ENCODE measurements at regions not wholly inside any gene's neighbourhood (a gene's known extent, or its start where the extent isn't known, plus 50 kb on each side); places are given as distances from the start of the nearest gene placed in this dataset.

DNA sequence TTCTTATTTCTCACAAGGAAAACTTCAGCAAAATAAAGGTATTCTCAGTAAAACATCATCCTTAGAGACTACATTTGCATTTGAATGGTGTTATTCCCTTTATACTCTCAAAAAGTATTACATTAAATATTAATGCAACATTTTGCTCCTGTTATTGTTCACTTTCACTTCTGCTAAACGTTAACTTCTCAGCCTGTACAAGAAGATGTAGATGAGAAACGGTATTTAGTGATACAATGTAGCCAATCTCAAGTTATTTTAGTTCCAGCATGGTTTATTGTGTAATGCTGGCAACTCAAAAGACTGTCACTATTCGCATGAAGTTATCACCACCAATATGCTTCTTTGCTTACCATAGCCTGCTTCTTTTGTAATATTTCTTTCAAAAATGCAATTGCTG lies 514.1 kb downstream of the CPS1 start:
- no peak for DNase-seq

DNA sequence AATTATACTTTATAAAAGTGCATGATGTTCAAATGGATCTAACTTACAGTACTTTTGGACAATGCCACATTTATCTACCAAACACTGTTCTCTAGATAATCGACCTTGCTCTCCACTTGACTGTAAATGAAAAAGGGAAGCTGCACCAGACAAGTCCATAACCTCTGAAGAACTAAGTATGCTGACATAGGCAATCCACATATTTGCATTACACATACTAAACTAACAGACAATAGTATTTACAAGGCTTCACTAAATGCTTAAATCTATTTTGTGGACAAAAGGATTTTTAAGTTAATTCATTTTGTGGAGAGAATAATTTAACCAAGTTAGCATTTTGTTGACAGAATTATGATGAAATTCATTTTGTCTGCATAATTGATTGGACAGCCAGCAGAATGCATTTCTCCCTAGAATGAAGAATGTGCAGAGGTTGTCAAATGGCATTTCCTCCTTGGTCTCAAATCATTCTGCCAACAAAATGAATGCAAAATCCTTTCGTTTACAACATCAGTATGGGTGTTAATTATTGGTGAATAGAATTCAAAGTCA lies 520.9 kb downstream of the CPS1 start:
- no peak for DNase-seq

DNA sequence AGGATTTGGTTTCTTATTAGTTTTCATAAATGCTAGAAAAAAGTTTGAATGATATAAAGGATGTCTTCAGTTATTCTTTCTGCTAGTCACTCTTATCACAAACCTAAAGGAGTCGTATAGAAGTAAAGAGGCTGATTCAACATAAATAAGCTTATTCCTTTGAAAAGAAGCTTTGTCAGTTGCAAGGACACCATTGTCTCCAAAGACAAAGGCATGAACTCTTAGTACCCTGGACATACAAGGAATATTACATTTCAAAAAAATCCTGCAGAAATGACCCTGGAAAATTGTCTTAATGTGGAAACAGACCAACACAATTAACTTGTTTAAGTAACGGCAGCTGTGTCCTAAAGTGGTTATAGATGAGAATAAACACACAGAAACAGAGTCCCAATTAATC lies 528.0 kb downstream of the CPS1 start:
- DNase-seq, result no peak

DNA sequence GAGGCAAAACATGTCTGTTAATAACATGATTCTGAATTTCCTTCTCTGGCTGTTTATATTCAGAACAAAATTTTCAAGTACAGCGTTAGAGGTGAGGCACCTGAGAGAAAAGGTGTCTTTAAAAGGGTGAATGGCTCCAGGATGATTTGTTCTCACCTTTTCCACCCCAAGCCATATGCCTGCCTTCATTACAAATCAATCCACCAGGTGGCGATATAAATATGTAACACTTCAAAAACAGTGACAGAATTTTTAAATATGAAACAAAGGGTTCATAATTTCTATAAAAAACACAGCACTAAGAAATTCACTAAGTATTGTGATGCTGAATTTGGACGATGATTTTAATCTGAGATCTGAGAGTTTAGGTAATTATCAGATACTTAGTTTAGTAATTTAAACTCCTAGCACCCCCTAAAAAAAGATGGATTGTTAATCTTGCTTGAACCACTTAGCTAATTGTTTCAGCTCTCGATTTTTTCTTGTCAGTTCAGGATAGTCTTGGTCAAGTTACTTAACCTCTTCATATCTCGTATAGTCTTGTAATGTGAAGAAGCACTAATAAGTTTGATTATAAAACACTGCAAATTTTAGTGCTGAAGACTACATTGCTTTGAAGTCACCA lies 528.8 kb downstream of the CPS1 start:
- DNase-seq, result no peak

DNA sequence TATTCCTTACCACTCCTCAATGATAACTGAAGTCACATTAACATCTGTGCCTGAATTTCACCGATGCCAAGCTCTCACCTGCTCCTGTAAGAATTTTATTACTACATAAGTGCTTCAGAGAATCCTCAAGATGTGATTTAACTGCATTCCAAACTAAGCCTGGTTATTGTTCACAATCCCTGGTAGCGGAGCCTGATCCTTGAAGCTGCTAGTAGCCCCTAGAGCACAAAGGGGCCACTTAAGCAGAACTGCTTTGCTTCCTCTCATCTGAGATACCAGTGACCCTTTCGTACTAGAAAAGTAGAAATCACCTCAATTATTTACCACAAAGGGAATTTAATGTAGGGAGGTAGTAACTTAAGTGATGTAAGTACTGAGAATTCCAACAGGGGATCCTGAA lies 529.6 kb downstream of the CPS1 start:
- no peak for DNase-seq

DNA sequence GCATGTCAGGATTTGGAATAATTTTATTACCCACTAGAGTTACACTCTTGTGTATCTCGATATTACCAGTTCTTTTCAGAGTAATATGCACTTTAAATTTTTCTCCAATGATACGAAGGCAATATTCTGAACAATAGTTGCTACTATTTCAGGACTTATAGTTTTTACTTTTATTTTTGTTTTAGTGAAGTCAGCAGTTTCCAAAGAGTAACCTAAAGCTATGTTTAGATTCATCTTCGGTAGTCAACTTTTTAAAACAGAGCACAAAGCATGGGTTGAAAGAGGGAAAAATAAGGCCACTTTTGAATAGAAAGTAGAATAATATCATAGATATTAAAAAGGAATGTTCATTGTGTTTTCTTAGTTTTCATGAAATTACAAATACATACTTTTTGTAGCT lies 532.7 kb downstream of the CPS1 start:
- DNase-seq, result no peak

DNA sequence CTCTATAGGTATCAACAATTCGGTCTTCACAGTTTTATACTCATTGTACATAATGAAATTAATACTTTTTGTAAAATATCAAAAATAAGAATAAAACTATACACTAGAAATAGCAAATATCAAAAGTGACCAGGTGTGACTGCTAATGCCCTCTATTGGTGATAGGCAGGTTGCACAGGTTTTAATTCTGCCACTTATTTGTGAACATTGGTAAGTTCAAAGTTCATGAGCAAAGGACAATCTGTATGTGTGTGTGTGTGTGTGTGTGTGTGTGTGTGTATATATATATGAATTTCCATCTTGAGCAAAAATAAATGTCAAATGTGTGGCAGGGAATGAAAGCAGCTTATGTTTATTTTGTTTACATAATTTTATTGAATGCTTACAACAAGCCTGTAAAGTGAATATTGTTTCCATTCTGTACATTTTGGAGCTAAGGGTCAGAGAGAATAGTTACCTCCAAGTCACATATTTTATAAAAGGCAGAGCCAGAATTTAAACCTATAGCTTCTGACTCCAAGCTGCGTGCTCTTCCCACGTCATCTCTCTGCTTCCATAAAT lies 537.4 kb downstream of the CPS1 start:
- no peak for DNase-seq

DNA sequence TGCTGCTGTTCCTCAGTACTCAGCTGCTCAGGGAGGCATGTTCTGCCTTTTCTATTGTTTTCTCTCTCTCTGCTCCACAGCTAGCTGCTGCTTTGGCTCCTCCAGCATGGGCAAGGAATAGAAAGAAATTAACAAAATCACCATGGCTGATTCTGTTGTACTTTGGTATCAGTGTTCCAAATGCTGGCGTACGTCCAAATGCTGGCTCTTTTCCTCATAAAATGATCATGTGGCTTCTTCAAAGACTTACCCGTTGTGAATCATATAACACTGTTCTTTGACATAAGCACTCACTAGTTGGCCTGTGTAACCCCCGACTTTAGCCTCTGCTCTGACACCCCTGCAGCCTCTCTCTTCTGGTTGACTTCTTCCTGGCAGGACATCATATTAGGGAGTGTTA lies 547.6 kb downstream of the CPS1 start:
- DNase-seq, result no peak

DNA sequence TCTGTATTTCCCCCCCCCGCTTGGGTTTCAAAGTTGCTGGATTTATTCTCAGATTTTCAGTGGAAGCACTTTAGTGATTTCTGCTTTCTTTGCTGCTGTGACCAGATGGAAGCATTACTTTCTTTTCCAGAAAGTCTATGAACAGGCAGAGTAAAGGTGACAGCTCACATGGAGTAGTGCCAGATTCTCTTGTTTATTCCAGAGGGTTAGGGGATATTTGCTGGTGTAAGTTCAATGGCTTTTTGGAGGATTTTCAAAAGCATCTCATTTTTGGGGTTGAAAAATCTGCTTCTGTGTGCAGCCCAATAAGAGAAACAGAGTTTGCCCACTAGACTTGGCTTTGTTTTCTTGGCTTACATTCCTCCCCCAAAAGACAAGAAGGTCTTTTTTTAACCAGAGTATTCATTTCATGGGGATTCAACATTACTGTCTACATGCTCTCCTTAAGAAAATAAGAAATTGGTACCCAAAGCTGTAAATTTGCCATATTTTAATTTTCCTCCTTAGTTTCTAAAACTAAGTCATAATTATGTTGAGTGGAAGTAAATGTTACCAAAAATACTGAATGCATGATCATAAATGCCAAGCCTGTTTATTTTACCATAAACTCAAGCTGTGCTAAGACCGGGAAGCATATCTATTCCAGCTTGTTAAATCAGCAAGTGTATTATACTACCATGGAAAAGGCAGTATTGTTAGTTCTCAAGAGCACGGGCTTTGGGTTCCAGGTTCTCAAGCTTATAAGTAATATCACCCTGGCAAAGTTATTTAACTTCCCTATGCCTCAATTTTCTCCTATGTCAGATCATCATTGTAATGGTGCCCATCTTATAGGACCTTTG lies 557.2 kb downstream of the CPS1 start:
- no peak for DNase-seq

DNA sequence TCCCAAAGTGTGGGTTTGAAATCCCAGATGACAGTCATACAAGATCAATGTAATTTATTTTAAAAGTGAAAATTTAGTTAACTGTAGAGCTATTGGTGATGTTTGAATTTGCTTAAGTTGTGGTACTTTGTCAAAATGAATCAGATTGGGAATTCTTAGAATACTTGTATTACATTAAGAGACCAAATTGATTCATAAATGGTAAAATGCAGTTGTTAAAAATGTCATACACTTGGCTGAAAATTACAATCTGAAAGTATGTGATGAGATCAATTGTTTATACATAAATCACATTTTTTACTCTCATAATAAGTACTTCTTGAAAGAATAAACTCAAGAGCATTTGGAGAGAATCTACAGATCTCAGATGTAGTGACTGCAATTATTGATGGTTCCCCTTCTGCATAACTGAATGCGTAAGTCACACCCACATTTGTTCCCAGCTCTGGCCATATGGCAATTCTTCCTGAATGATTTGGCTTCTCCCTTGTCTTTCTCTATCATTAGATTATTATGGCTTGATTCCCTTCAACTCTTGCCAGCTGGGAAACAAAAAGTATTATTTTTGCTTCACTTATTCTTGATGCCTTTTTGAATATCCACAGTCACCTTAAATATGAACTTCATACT lies 558.5 kb downstream of the CPS1 start:
- no peak for DNase-seq

DNA sequence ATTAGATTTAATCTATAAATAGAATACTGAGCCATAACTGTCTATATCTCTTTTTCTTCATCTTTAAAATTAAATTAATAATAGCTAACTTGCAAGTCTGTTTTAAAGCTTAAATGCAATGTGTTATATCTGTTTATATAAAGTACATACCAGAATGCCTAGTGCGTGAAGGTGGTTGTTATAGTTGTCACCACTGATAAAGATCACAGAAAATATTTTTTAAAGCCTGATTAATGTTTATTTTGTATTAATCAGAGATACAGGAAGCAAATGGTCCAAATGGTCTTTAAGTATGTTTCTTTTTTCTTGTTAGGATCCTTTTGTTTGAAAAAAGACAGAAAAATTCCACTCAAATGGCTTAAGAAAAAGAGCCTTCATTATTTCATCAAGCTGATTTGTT lies 560.6 kb downstream of the CPS1 start:
- no peak for DNase-seq

DNA sequence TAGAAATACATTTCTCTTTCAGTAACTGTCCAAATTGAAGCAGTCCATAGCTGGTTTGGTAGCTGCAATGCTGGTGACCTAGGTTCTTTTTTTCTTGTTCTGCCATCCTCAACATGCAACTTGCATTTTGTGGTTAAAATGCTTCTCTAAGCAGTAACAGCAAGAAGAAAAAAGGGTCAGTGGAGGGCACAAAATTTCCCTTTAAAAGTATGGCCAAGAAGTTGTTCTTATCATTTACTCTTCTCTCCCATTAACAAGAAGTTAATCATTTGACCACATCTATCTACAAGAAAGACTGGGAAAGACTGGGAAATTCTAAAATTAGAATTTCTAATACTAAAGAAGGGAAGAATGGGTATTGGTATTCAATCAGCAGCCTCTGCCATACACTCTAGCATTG lies 569.9 kb downstream of the CPS1 start:
- no peak for DNase-seq

DNA sequence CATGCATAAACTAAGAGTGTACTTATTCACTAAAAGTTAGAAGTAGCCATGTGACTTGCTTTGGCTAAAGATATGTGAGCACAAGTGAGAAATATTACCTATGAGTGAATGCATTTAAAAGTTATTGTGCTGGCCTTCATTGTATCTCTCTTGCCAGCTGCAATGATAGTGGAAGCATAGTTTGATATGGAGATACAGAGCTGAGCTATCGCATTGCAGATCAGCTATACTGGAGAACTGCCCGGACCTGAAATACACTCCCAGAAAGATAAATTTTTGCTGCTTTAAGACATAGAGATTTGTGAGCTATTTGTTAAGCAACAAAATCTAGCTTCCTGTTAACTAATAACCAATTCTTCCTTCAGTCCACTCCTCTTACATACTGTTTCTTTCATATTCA lies 571.1 kb downstream of the CPS1 start:
- no peak for DNase-seq

DNA sequence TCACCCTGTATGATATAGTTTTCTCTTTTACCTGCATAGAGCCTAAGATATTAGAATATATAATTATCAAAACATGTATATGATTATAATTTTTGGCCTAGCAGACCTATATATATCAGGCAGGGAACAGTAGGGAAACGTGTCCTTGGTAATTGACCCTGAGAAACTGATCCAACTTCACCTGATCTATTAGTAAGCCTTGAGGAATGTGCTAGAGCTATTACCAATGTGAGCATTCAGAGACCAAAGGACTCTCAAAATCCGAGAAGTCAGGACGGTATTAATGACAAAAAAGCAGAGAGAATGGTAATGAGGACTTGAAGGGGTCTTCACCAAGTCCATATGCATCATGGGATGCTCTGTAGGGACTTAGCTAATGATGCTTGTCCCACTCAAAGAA lies 571.9 kb downstream of the CPS1 start:
- DNase-seq, result no peak

DNA sequence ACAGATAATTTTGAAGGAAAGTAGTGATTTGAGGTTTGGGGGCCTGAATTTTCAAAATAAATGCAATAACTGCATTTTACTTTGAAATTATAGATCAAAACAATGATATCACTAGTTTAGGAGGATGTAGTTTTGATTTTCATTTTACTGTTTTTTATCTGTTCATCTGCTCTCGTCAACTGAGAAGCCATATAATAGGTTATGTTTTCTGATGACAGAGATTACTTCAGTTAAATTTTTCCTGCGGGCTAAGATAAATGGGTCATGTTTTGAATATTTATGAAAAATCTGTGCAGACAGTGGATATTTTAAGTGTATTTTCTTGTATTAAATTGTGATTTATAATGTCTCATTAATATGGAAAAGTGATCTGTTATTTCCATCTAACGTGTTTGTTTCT lies 573.4 kb downstream of the CPS1 start:
- no peak for DNase-seq

DNA sequence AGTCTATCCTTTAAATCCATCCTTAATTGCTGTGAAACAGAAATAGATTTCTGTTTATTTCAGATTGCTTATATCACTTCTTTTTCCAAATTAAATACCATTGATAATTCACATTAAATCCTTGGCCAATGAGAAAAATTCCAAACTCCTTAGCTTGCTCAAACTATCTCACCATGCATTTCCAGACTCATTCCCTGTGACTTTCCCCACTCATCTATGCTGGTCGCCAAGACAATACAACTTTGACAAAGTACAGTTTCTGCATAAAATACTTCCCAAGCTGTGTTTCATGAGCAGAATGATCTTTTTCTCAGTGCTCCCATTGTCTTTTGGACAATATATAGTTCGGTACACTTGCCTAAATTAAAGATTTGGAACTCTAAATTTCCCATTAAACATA lies 575.6 kb downstream of the CPS1 start:
- no peak for DNase-seq

DNA sequence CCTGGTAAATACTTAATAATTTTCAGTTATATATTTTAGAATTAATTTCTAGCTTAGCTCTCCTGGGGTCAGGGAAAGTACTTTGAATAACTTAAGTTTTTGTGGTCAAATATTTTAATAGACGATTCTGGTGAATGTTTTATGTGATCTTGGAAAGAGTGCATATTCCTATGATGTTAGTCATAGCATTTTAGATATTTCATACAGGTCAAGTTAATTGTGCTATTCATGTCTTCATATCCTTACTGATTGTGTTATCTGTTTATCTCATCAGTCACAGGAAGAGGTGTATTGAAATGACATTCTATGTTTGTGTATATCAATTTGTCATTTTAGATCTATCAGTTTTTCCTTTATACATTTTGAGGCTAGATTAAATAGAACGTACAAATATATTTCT lies 576.2 kb downstream of the CPS1 start:
- DNase-seq, result no peak

DNA sequence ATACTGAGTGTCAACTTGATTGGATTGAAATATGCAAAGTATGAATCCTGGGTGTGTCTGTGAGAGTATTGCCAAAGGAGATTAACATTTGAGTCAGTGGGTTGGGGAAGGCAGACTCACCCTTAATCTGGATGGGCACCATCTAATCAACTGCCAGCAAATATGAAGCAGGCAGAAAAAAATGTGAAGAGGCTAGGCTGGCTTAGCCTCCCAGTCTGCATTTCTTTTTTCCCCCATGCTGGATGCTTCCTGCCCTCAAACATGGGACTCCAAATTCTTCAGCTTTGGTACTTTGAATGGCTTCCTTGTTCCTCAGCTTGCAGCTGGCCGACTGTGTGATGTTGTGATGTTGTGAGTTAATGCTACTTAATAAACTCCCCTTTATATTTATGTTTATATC lies 577.4 kb downstream of the CPS1 start:
- DNase-seq, result no peak

DNA sequence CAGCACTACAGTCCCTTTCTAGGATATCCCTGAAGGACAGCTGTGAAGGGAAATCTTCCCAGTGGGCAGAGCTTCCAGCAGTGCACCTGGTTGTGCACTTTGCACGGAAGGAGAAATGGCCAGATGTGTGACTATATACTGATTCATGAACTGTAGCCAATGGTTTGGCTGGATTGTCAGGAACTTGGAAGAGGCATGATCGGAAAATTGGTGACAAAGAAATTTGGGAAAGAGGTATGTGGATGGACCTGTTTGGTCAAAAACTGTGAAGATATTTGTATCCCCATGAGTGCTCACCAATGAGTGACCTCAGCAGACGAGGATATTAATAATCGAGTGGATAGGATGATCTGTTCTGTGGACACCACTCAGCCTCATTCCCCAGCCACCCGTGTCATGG lies 582.2 kb downstream of the CPS1 start:
- no peak for DNase-seq

DNA sequence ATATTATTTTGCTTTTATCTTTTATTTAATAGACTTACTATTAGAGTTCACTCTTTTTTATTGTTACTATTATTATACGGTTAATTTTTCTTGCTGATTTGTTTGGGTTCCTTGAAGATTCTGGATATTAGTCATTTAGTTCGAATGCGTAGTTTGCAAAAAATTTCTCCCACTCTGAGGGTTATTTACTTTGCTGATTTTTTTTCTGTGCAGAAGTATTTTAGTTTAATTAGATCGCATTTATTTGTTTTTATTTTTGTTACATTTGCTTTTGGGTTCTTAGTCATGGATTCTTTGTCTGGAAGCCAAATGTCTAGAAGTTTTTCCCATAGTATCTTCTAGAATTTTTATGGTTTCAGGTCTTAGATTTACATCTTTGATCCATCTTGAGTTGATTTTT lies 585.2 kb downstream of the CPS1 start:
- DNase-seq, result no peak

DNA sequence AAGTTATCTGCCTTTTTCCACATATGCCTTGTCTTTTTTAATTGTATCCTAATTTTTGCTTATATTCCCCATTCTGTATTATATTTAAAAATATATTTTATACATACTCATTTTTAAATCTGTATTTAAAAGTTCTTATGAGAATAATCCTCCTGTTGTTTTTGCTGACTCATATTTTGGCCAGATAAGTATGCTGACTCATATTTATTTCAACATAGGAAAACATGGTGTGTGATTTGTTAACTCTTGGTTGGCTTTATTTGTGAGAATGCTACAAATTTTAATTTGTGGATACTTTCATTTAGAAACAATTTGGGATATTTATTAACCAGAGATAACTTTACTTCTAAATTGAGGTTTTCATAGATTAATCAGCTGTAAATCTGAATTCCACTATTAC lies 587.7 kb downstream of the CPS1 start:
- no peak for DNase-seq

DNA sequence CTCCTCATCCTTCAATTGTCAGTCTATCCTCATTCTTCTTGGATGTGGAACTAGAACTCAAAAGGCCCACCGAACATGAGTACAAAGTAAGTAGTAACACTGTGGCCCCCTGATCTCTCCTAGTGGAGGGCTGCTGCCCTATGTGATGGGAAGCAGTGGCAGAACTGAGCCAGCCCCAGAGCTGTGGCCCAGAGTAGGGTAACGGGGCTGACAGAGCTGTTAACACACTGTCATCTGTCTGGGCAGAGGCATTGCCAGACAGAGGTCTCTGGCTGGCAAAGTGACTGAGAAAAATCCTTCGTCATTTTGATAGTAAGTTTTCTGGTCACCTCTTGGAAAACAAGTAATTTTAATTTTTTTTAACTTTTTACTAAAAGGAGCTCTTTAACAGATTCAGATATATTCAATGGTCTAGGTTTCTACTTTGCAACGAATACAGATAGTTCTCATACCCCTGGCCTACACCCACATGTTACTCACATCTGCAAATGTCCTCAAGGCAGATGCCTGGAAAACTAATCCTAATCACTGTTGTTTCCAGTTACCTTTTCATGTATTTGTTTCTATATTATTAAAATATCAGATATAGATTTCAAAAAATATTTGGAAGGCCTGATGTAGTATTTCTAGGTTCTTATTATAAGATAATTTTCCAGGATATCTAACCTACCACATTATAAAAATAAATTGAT lies 588.7 kb downstream of the CPS1 start:
- no peak for DNase-seq

DNA sequence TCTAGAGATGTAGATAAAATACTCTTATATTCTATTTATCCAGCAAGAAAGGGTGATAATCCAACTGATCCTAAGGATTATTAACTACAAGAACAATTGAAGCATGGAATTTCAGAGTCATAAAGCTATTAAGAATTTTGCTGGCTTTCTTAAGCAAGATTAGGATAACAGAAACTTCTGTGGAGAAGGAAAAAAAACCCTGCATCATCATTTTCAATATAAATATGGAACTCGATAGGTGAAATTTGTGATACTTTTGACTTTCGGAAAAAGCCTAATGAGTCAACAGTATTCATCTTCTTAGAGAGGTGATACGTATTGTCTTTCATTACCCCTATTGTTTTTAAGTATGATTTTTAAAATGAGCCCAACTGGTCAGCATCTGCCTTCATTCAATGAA lies 593.3 kb downstream of the CPS1 start:
- no peak for DNase-seq
